Body of pancreas (tissue), 4 donors: ENCODE measurements at regions not wholly inside any gene's neighbourhood (a gene's known extent, or its start where the extent isn't known, plus 50 kb on each side); places are given as distances from the start of the nearest gene placed in this dataset.

ENCODE experiments used
- CTCF ChIP-seq, 7 experiments: fragments of 450-650 bp in 4 of 7; fragments of 200-600 bp in 3 of 7; sonication (generic) in 3 of 7; IDR thresholded peaks; one replicate each; pipeline ENCODE4 v1.5.1; 2016 to 2019; ENCODE audit warnings: antibody characterized with exemption in 7 of 7
- POLR2A ChIP-seq, 3 donors: fragments of 450-650 bp; IDR thresholded peaks; one replicate each; pipeline ENCODE4 v1.6.1; 2016; ENCODE audit warnings: antibody characterized with exemption in 3 of 3, mild to moderate bottlenecking in 2 of 3

- TF ChIP-seq CTCF (IDR thresholded peaks at IDR 0.05) (no peak), POLR2A (IDR thresholded peaks at IDR 0.05) (no peak)
Measured at GRCh38 chr5:125286271-125286670, 539.8 kb upstream of the ZNF608 start.
